ENCODE measurements at regions not wholly inside any gene's neighbourhood (a gene's known extent, or its start where the extent isn't known, plus 50 kb on each side); places are given as distances from the start of the nearest gene placed in this dataset.

GRCh38 chr7:115827305-115828045 lies 203.1 kb downstream of the TFEC start:
- no peak overlapping the region for H3K4me3 ChIP-seq (ENCODE audit: low read depth, low read length)
- TF ChIP-seq CTCF (IDR thresholded peaks at IDR 0.05; ENCODE audit: low read depth, low read length) = no peak
- in situ Hi-C loops (cut with HindIII; ENCODE audit: low sequenced_read_pairs) = no loop called here
- no peak for DNase-seq (ENCODE audit: low read depth, low spot score)

GRCh38 chr7:115825456-115826115 lies 205.0 kb downstream of the TFEC start:
- in situ Hi-C loops (cut with HindIII; ENCODE audit: low sequenced_read_pairs) = no loop called here
- no peak overlapping the region for H3K4me3 ChIP-seq (ENCODE audit: low read depth, low read length)
- DNase-seq (ENCODE audit: low read depth, low spot score) = peak; percentile 36
- no peak for TF ChIP-seq CTCF (IDR thresholded peaks at IDR 0.05; ENCODE audit: low read depth, low read length)

GRCh38 chr7:115822801-115823200 lies 207.8 kb downstream of the TFEC start:
- in situ Hi-C loops (cut with HindIII; ENCODE audit: low sequenced_read_pairs) = no loop called here
- DNase-seq (ENCODE audit: low read depth, low spot score) = no peak
- no peak overlapping the region for H3K4me3 ChIP-seq (ENCODE audit: low read depth, low read length)
- no peak for TF ChIP-seq CTCF (IDR thresholded peaks at IDR 0.05; ENCODE audit: low read depth, low read length)

- no peak for DNase-seq (ENCODE audit: low read depth, low spot score)
- no peak overlapping the region for H3K4me3 ChIP-seq (ENCODE audit: low read depth, low read length)
- no peak for TF ChIP-seq CTCF (IDR thresholded peaks at IDR 0.05; ENCODE audit: low read depth, low read length)
- in situ Hi-C loops (cut with HindIII; ENCODE audit: low sequenced_read_pairs) = no loop called here
Observed at GRCh38 chr7:115822380-115822779, 208.2 kb downstream of the TFEC start.

- DNase-seq (ENCODE audit: low read depth, low spot score) = no peak
- in situ Hi-C loops (cut with HindIII; ENCODE audit: low sequenced_read_pairs) = no loop called here
- H3K4me3 ChIP-seq (ENCODE audit: low read depth, low read length) = no peak overlapping the region
- no peak for TF ChIP-seq CTCF (IDR thresholded peaks at IDR 0.05; ENCODE audit: low read depth, low read length)
Observed at GRCh38 chr7:115816318-115816974, 214.1 kb downstream of the TFEC start.

- in situ Hi-C loops (cut with HindIII; ENCODE audit: low sequenced_read_pairs) = no loop called here
- DNase-seq (ENCODE audit: low read depth, low spot score) = no peak
- no peak for TF ChIP-seq CTCF (IDR thresholded peaks at IDR 0.05; ENCODE audit: low read depth, low read length)
- H3K4me3 ChIP-seq (ENCODE audit: low read depth, low read length) = no peak overlapping the region
Observed at GRCh38 chr7:115812794-115813193, 217.8 kb downstream of the TFEC start.
